ENCODE measurements at regions not wholly inside any gene's neighbourhood (a gene's known extent, or its start where the extent isn't known, plus 50 kb on each side); places are given as distances from the start of the nearest gene placed in this dataset.

- Histone ChIP-seq H3K27ac (no peak overlapping the region), H3K27me3 (no peaks in the 10 kb centered on the region), H3K9me3 (no peaks in the 10 kb centered on the region), H3K4me3 (no peak overlapping the region), H3K36me3 (no peaks in the 10 kb centered on the region), H3K4me1 (no peaks in the 10 kb centered on the region)
- TF ChIP-seq CTCF (IDR thresholded peaks at IDR 0.05) = no peak
- ATAC-seq (no peak), DNase-seq (no peak)
- intact Hi-C loops (cut with DNase I) = no loop called here
Measured at GRCh38 chr1:213399695-213400094, 348.7 kb downstream of the RPS6KC1 start.

- Histone ChIP-seq H3K36me3 (no peaks in the 10 kb centered on the region), H3K27me3 (no peaks in the 10 kb centered on the region), H3K4me1 (no peaks in the 10 kb centered on the region), H3K4me3 (no peak overlapping the region), H3K27ac (no peak overlapping the region), H3K9me3 (no peaks in the 10 kb centered on the region)
- no peak for TF ChIP-seq CTCF (IDR thresholded peaks at IDR 0.05)
- intact Hi-C loops (cut with DNase I) = no loop called here
- ATAC-seq (no peak), DNase-seq (no peak)
Measured at GRCh38 chr1:213409208-213409631, 358.2 kb downstream of the RPS6KC1 start.

GRCh38 chr1:213409971-213410370 lies 358.9 kb downstream of the RPS6KC1 start:
- no peaks in the 10 kb centered on the region for H3K27me3 ChIP-seq
- no peak for TF ChIP-seq CTCF (IDR thresholded peaks at IDR 0.05)
- no peak overlapping the region for H3K4me3 ChIP-seq
- H3K27ac ChIP-seq = no peak overlapping the region
- intact Hi-C loops (cut with DNase I) = no loop called here
- no peaks in the 10 kb centered on the region for H3K36me3 ChIP-seq
- ATAC-seq (no peak), DNase-seq (no peak)
- H3K4me1 ChIP-seq = no peaks in the 10 kb centered on the region
- no peaks in the 10 kb centered on the region for H3K9me3 ChIP-seq

GRCh38 chr1:213414346-213414745 lies 363.3 kb downstream of the RPS6KC1 start:
- Histone ChIP-seq H3K9me3 (no peaks in the 10 kb centered on the region), H3K4me3 (no peak overlapping the region), H3K27me3 (no peaks in the 10 kb centered on the region), H3K36me3 (no peaks in the 10 kb centered on the region), H3K4me1 (no peaks in the 10 kb centered on the region), H3K27ac (no peak overlapping the region)
- intact Hi-C loops (cut with DNase I) = no loop called here
- DNase-seq (no peak), ATAC-seq (no peak)
- TF ChIP-seq CTCF (IDR thresholded peaks at IDR 0.05) = no peak

- no peaks in the 10 kb centered on the region for H3K4me1 ChIP-seq
- TF ChIP-seq CTCF (IDR thresholded peaks at IDR 0.05) = no peak
- no peaks in the 10 kb centered on the region for H3K27me3 ChIP-seq
- H3K9me3 ChIP-seq = no peaks in the 10 kb centered on the region
- intact Hi-C loops (cut with DNase I) = no loop called here
- H3K36me3 ChIP-seq = no peaks in the 10 kb centered on the region
- no peak overlapping the region for H3K27ac ChIP-seq
- DNase-seq (no peak), ATAC-seq (no peak)
- H3K4me3 ChIP-seq = no peak overlapping the region
Measured at GRCh38 chr1:213414911-213415310, 363.9 kb downstream of the RPS6KC1 start.

All from left lung (tissue), 4 donors.